ENCODE measurements at regions not wholly inside any gene's neighbourhood (a gene's known extent, or its start where the extent isn't known, plus 50 kb on each side); places are given as distances from the start of the nearest gene placed in this dataset.

DNA sequence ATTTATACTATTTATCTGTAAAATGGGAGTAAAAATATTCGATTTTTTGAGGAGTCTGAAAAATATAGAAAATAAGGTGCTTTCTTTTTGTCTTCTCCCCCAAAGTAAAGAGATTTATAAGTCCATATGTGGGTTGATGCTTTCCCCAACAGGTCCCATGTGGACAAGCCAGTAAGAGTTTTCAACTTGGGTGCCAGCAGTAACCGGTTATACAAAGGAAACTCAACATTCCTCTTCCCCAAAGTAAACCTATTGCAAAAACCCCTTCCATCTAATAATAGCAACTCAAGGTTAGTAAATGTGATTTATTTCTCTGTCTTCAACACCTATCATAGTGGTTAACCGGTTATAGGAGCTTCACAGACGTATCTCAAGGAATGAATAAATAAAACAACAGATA, 1206.9 kb upstream of the SEL1L start (continued):
- TF ChIP-seq ZNF317 (CRISPR knock-in tag; IDR thresholded peaks at IDR 0.05; ENCODE audit: borderline replicate concordance, low read depth) (no peak), GABPB1 (CRISPR knock-in tag; IDR thresholded peaks at IDR 0.05) (no peak), ETV6 (CRISPR knock-in tag; IDR thresholded peaks at IDR 0.05) (no peak), EMX1 (CRISPR knock-in tag; IDR thresholded peaks at IDR 0.05) (no peak), ZNF219 (CRISPR knock-in tag; IDR thresholded peaks at IDR 0.05; ENCODE audit: borderline replicate concordance) (no peak), FOXP4 (CRISPR knock-in tag; IDR thresholded peaks at IDR 0.05) (no peak), USF1 (CRISPR knock-in tag; IDR thresholded peaks at IDR 0.05) (no peak), IRF2 (CRISPR knock-in tag; IDR thresholded peaks at IDR 0.05; ENCODE audit: borderline replicate concordance, low read depth) (no peak)
- TF ChIP-seq, protein P1, sequence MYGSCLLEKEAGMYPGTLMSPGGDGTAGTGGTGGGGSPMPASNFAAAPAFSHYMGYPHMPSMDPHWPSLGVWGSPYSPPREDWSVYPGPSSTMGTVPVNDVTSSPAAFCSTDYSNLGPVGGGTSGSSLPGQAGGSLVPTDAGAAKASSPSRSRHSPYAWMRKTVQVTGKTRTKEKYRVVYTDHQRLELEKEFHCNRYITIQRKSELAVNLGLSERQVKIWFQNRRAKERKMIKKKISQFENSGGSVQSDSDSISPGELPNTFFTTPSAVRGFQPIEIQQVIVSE (CRISPR knock-in tag; IDR thresholded peaks at IDR 0.05; ENCODE audit: borderline replicate concordance), result no peak
- TF ChIP-seq, protein P2, sequence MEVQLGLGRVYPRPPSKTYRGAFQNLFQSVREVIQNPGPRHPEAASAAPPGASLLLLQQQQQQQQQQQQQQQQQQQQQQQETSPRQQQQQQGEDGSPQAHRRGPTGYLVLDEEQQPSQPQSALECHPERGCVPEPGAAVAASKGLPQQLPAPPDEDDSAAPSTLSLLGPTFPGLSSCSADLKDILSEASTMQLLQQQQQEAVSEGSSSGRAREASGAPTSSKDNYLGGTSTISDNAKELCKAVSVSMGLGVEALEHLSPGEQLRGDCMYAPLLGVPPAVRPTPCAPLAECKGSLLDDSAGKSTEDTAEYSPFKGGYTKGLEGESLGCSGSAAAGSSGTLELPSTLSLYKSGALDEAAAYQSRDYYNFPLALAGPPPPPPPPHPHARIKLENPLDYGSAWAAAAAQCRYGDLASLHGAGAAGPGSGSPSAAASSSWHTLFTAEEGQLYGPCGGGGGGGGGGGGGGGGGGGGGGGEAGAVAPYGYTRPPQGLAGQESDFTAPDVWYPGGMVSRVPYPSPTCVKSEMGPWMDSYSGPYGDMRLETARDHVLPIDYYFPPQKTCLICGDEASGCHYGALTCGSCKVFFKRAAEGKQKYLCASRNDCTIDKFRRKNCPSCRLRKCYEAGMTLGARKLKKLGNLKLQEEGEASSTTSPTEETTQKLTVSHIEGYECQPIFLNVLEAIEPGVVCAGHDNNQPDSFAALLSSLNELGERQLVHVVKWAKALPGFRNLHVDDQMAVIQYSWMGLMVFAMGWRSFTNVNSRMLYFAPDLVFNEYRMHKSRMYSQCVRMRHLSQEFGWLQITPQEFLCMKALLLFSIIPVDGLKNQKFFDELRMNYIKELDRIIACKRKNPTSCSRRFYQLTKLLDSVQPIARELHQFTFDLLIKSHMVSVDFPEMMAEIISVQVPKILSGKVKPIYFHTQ (CRISPR knock-in tag; IDR thresholded peaks at IDR 0.05), result no peak

- peaks cover 10% of the 10 kb centered on the region for H3K9me3 Mint-ChIP-seq
- ATAC-seq, result no peak
- peaks cover 18% of the 10 kb centered on the region for H3K4me1 Mint-ChIP-seq
- H3K4me3 Mint-ChIP-seq, result no peak overlapping the region
- H3K27ac Mint-ChIP-seq, result no peak overlapping the region
- H3K27me3 Mint-ChIP-seq (ENCODE audit: low read depth), result no peaks in the 10 kb centered on the region
- ChIA-PET POLR2A (no interaction called here), CTCF (no interaction called here)
- no peaks in the 10 kb centered on the region for H3K36me3 Mint-ChIP-seq
- DNase-seq (ENCODE audit: low spot score), result no peak
- TF ChIP-seq ZNF423 (CRISPR knock-in tag; IDR thresholded peaks at IDR 0.05) (no peak), ZNF121 (CRISPR knock-in tag; IDR thresholded peaks at IDR 0.05) (no peak), PRRX2 (CRISPR knock-in tag; IDR thresholded peaks at IDR 0.05) (no peak), ZNF671 (CRISPR knock-in tag; IDR thresholded peaks at IDR 0.05) (no peak), NR2C2 (CRISPR knock-in tag; IDR thresholded peaks at IDR 0.05) (no peak), MXD4 (CRISPR knock-in tag; IDR thresholded peaks at IDR 0.05; ENCODE audit: borderline replicate concordance) (no peak), TCF7 (CRISPR knock-in tag; IDR thresholded peaks at IDR 0.05; ENCODE audit: low read depth) (no peak), SMAD3 (CRISPR knock-in tag; IDR thresholded peaks at IDR 0.05; ENCODE audit: borderline replicate concordance) (no peak), CREB1 (CRISPR knock-in tag; IDR thresholded peaks at IDR 0.05) (no peak), ZNF232 (CRISPR knock-in tag; IDR thresholded peaks at IDR 0.05) (no peak), ESRRA (CRISPR knock-in tag; IDR thresholded peaks at IDR 0.05; ENCODE audit: borderline replicate concordance) (no peak)
- TF ChIP-seq, protein P3, sequence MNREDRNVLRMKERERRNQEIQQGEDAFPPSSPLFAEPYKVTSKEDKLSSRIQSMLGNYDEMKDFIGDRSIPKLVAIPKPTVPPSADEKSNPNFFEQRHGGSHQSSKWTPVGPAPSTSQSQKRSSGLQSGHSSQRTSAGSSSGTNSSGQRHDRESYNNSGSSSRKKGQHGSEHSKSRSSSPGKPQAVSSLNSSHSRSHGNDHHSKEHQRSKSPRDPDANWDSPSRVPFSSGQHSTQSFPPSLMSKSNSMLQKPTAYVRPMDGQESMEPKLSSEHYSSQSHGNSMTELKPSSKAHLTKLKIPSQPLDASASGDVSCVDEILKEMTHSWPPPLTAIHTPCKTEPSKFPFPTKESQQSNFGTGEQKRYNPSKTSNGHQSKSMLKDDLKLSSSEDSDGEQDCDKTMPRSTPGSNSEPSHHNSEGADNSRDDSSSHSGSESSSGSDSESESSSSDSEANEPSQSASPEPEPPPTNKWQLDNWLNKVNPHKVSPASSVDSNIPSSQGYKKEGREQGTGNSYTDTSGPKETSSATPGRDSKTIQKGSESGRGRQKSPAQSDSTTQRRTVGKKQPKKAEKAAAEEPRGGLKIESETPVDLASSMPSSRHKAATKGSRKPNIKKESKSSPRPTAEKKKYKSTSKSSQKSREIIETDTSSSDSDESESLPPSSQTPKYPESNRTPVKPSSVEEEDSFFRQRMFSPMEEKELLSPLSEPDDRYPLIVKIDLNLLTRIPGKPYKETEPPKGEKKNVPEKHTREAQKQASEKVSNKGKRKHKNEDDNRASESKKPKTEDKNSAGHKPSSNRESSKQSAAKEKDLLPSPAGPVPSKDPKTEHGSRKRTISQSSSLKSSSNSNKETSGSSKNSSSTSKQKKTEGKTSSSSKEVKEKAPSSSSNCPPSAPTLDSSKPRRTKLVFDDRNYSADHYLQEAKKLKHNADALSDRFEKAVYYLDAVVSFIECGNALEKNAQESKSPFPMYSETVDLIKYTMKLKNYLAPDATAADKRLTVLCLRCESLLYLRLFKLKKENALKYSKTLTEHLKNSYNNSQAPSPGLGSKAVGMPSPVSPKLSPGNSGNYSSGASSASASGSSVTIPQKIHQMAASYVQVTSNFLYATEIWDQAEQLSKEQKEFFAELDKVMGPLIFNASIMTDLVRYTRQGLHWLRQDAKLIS (CRISPR knock-in tag; IDR thresholded peaks at IDR 0.05; ENCODE audit: borderline replicate concordance), result no peak
- TF ChIP-seq, protein P4, sequence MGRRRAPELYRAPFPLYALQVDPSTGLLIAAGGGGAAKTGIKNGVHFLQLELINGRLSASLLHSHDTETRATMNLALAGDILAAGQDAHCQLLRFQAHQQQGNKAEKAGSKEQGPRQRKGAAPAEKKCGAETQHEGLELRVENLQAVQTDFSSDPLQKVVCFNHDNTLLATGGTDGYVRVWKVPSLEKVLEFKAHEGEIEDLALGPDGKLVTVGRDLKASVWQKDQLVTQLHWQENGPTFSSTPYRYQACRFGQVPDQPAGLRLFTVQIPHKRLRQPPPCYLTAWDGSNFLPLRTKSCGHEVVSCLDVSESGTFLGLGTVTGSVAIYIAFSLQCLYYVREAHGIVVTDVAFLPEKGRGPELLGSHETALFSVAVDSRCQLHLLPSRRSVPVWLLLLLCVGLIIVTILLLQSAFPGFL (CRISPR knock-in tag; IDR thresholded peaks at IDR 0.05; ENCODE audit: borderline replicate concordance), result no peak
- TF ChIP-seq, protein P5, sequence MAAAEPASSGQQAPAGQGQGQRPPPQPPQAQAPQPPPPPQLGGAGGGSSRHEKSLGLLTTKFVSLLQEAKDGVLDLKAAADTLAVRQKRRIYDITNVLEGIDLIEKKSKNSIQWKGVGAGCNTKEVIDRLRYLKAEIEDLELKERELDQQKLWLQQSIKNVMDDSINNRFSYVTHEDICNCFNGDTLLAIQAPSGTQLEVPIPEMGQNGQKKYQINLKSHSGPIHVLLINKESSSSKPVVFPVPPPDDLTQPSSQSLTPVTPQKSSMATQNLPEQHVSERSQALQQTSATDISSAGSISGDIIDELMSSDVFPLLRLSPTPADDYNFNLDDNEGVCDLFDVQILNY (CRISPR knock-in tag; IDR thresholded peaks at IDR 0.05), result no peak
- TF ChIP-seq, protein P1 (CRISPR knock-in tag; IDR thresholded peaks at IDR 0.05; ENCODE audit: borderline replicate concordance), result no peak
Observed at GRCh38 chr14:82755476-82755875, 1221.8 kb upstream of the SEL1L start.

All from WTC11 (cell line).